HG03575 (cell line): ENCODE measurements at regions not wholly inside any gene's neighbourhood (a gene's known extent, or its start where the extent isn't known, plus 50 kb on each side); places are given as distances from the start of the nearest gene placed in this dataset.
"Not testable (repeated sequence)": the region's sequence is repeated elsewhere in the genome, so short reads cannot be mapped to it uniquely, and the experiment has no call there.

ENCODE experiments used
- ATAC-seq: cut with Tn5 transposase; IDR thresholded peaks from one replicate; pipeline ENCODE4 v1.9.1; 2021; ENCODE audit not compliant: unreplicated experiment, insufficient number of reproducible peaks, low FRiP score; ENCODE audit errors: extremely low read depth

DNA sequence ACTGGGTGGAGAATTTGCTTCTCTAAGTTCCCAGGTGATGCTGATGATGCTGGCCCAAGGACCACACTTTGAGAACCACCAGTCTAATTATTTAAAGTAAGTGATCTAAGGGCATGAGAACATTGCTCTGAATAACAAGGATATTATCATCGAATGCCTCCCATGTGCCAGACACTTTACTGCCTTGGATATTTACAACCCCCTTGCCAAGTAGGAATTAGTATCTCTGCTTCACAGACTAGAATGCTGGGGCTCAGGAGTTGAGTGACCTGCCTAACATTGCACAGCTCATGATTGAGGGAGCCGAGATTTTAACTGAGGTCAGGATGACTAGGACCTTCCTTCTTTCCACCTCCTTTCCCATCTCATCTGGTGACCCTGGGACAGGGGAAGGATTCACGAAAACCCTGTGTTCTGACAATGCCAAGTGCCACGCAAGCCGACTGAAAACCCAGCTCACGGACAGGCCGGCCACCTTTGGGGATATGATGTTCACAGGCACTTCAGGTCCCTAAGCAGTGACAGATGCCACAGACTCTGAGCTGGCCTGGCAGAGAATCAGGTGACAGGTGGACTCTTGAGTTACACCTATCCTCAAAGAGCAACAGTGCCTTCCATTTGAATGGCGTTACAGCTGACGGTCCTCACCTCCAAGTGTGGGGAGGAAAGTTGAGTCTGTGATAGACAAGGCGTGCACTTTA, 230.7 kb downstream of the TOMM20 start:
- ATAC-seq, result no peak

DNA sequence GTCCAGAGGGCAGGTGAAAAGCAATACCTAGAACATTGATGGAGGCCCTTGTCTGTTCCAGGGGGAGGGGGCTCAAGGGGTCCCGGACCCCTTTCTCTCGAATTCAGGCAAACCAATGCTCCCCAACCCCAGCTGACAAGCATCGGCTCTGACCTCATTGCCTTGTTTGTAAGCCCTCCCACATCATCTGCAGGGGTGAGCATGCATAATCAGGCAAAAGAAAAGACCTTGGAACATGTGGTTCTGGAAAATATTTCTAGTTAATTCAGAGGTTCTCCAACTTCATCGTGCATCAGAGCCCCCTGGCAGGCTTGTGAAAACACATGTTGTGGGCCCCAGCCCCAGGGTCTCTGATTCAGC, 231.3 kb downstream of the TOMM20 start:
- no peak for ATAC-seq

DNA sequence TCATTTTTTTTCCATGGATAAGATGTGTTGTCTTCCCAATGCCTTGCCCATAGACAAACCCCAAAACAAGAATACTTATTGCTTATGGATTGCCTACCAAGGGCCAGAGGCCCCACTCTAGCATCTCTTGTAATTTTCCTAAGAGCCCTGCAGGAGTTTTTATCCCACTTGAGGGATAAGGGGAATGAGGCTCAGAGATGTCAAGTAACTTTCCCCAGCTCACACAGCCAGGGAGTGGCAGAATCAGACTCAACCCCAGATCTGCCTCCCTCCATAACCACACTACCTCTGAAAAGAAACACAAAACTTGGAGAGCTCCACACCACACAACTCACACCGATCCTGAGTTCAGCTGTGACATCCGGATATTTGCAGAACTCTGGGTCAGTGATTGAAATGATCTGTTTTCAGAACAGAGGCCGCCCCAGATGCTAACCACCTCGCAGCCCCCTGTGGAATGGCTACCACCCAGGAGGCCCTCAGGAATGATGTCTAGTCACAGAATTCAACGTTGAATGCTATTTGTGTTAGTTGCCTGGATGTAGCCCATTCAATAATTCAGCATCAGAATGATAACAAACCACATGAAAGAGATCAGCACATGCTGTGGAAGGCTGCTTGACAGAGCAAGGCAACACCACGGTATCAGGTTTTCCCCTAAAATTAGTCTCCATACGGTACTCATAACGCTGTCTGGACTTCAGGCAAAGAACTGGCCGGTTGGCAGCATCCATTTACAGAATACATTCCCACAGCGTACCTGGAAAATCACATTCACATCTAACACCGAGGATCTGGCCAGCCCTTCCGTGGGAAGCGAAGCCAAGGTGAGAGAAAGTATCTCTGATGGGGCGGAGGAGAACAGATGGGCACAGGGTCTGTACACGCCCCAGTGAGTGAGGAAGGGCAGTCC, 231.9 kb downstream of the TOMM20 start:
- ATAC-seq, result no peak

DNA sequence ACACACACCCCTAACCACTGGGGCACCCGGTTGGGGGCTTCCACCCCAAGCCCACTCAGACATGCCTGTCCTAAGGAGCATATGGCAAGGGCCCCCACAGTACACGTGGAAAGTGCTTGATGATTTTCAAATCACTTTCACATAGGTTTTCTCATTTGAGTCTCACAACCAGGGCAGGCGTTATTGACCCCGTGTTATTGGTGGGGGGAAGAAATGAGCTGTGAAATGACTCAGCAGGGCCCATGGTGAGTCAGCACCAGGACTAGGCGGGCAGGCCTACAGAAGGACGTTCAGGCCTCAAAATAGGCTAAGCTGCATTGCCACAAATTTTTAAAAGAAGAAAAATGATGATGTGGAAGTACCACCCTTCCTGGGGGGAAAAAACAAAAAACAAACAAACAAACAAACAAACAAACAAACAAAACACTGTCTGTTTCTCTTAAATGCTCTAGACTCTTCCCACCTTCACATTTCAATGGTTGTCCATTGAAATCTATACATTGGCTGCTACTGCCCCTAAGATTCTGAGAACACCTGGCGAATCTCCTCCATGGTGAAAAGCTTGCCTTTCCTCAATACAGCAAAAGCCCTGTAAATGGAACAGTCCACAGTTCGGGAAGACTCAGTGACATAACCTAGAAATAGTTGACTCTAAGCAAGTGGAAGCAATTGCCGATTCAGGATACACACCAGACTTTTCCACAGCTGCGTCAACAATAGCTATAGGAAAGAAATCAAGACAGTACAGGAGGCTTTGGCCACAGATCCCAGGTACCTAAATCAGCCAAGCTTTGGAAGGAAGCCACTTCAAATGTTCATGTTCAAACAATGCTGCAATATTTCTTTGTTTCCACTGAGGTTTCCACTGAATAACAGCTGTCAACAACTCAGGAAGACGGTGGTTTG, 234.7 kb downstream of the TOMM20 start:
- ATAC-seq, result no peak

DNA sequence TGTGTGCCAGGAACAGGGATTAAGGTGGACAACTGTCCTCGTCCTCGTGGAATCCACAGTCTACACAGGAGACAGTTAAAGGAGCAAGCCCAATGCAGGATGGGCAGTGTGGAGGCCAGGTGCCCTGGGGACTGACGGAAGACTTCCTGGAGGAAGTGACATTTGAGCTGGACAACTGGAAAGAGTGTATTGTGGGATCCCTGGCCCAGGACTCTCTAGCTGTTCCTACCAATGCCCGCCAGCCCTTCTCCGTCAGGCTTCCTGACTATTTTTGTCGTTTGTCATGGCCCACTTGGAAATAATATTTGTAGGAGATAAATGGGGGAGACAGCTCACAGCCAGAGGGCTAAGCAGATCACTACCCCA, 235.3 kb downstream of the TOMM20 start:
- no peak for ATAC-seq

DNA sequence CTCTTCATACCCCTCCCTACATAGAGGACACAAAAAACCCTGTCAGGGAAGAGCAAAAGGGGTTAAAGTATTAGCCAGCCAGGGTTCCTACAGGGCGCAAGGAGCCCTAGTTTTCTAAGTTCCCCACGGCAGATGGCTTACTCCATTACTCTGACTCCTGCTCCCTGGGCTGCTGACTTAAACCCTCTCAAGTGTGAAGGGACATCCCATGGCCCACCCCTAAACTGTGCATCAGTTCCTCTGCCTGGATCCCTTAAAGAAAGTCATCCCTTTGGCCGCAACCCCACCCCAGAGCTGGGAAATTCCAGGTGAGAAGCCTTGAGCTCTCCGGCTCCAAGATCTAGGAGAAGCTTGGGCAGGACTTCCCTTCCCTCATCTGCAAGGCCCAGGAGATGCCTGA, 236.0 kb downstream of the TOMM20 start:
- ATAC-seq, result no peak

DNA sequence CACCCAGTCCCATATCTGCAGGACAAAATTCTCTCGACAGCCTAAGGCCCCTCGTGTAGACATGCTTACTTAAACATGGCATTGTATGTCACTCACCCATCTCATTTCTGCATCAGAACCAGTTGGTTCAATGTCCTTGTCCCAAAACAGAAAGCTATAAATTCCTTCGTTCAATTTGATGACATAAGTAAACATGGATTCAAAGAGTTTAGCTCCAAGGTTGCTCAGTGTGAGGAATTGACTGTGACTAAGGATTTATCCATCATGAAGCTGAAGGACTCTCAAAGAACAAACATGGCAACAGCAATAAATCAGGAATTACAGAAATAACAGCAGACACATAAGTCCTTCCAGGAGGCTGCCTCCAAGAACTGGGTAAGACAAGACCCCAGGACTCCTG, 237.2 kb downstream of the TOMM20 start:
- ATAC-seq, result no peak

DNA sequence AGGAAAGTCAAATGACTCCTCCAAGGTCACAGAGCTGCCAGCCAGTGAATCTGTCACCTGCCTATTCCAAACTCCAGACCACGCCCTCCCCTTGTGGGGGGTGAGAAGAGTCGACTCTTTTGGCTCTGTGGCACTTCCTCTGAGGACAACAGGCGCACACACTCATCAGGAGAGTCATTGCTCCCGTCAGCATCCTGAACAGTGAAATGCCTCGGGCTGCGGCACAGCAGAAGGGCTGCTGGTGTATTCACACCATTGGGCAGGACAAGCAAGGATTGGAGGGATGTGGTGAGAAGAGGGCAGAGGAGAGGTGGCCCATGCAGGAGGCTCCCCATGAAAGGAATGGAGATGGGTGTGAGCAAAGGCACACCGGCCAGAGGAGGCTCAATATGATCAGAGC, 239.0 kb downstream of the TOMM20 start:
- no peak for ATAC-seq

DNA sequence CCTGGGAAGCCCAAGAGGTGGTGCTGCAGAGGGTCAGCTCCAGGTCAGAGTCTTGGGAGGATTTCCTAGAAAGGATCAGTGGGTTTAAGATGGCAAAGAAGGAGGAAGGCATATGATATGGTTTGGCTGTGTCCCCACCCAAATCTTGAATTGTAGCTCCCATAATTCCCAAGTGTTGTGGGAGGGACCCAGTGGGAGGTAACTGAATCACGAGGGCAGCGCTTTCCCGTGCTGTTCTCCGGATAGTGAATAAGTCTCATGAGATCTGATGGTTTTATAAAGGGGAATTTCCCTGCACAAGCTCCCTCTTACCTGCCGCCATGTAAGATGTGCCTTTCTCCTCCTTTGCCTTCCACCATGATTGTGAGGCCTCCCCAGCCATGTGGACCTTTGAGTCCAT, 240.4 kb downstream of the TOMM20 start:
- ATAC-seq, result not testable (repeated sequence)

DNA sequence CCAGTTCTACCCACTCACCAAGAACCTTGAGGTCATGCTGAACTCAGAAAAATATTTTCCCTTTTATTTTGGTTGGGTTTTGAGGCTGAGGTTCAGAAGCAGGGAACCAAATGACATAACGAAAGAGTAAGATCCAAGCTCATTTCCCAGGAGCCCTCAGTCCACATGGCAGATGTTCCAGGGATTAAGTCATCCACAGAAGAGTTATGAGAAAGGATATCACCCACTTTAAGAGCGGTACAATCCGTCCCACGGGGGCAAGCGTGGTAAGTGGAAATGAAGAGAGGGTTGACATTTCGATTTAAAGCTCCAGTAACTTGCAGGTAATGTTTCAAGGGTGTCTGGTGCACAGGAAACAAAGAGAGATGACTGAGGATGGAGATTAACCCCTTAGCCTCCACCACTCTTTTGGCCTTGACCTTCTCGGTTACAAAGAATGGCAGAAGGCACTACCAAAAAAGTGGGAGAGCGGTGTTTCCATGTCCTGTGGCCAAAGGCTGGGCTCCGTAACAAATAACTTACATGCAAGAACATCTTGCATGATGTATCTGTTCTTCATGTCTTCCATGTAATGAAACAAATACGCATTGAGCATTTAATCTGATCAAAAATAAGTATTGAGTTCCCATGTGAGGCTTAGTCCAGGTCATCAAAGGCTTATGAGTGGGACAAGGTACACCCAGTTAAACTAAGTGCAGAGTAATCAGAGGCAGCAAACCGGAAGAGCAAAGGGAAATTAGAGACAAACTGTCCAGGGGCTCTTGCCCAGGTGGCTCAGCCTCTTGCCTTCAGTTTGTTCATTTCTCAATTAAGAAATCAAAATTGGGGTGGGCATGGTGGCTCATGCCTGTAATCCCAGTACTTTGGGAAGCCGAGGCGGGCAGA, 241.4 kb downstream of the TOMM20 start:
- no peak for ATAC-seq

DNA sequence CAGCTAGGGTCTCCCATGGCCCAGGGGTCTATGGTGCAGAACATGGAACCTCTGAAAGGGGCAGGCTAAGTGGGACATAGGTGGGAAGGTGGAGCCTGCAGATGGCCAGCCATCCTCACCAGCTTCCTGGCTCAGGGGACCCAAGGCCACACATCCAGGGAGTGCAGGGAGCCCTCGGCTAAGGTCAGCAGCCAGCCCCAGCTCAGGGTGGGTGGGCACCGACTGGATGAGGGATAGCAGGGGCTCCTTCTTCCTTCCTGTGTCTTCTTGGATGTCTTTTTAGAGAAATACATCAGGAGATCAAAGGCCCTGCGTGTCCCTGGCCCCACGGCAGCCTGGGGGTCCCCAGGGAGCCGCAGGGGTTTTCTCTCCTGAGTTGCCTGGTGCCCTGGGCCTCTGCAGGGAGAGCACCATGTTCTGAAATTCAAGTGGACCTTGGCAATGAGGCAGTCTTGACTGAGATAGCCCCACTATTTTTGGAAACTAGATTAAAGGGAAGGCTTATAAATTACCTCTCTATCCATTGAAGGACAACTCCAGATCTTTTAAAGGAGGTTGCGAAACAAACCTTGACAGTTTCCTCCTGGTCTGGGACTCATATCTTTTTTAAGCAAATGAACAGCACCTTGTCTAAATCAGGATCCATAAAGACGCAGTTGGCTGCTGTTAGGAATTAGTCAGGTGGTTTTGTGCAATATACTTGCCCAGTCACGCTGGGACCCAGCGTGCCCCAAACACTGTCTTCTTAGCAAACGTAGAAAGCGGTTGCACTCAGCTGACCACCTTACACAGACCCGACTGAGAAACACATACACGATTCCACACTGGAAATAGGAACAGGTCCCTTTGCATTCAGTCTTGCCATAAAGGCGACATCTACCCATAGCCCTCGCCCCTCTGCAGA, 242.3 kb downstream of the TOMM20 start:
- ATAC-seq, result no peak

DNA sequence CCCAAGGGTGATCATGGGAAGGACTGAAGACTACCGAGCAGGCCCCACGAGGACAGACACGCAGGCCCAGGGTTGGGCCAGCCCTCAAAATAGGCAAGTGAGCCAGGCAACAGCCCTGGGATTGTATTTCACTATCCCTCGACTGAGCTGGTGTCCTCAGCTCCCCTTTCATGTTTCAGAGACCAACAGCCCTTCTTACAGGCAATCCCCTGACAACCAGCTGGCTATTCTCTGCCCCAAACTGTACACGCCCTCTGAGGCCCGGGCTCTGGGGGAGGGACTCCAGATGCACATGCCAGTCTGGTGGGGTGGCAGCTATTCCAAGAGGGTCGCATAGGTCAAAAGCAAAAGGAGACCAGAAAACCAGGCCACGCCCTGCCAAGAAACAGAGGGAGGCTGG, 243.0 kb downstream of the TOMM20 start:
- ATAC-seq, result no peak

DNA sequence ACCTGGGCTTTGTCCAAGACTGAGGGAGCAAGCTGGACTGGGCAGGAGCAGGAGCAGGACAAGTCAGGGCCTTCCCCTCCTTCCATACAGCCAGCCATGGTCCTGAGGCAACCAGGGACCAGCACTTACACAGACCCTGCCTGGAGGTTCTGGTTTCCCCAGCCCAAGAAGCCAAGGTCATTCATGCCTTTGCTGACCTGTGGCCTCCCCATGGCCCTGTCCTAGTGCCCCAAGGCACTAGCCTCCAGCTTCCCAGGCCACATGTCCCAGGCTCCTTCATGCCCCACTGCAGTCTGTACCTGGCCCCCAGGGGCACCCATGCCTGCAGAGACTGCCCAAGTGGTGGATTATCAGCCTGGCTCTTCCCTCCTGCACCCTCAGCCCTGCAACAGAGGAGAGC, 243.9 kb downstream of the TOMM20 start:
- no peak for ATAC-seq

DNA sequence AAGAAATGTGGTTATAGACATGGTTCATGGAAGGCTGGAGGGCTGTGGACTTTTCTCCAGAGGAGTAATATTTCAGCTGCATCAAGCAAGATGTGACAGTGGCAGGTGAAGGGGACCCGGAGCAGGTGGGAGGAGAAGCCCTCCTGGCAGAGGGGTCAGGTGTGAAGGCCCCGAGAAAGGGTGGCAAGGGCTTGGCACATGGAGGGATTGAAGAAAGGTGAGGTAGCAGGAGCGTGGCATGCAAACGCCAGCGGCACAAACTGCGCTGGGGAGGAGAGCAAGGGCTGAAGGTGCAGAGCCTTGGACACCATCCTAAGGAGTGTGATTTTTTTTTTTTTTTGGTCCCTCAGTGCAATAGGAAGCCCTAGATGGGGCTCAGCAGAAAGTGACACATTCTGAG, 244.6 kb downstream of the TOMM20 start:
- no peak for ATAC-seq

DNA sequence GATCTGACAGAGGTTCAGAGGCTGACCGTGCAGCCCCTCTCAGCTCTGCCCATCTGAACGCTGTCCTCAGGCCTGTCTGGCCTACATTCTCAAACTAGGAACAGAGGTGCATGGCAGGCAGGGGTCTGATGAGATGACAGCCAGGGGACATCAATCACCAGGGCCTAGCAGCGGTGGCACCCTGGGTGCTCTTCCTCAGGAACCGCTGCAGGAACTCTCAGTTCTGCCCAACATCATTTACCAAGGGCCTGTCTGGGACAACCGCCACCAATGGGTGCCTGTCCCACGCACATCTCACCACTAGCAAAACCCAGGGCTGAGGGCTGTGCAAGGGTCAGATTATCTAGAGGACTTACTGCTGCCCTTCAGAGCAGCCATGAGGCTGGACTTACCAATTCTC, 245.7 kb downstream of the TOMM20 start:
- ATAC-seq, result no peak

DNA sequence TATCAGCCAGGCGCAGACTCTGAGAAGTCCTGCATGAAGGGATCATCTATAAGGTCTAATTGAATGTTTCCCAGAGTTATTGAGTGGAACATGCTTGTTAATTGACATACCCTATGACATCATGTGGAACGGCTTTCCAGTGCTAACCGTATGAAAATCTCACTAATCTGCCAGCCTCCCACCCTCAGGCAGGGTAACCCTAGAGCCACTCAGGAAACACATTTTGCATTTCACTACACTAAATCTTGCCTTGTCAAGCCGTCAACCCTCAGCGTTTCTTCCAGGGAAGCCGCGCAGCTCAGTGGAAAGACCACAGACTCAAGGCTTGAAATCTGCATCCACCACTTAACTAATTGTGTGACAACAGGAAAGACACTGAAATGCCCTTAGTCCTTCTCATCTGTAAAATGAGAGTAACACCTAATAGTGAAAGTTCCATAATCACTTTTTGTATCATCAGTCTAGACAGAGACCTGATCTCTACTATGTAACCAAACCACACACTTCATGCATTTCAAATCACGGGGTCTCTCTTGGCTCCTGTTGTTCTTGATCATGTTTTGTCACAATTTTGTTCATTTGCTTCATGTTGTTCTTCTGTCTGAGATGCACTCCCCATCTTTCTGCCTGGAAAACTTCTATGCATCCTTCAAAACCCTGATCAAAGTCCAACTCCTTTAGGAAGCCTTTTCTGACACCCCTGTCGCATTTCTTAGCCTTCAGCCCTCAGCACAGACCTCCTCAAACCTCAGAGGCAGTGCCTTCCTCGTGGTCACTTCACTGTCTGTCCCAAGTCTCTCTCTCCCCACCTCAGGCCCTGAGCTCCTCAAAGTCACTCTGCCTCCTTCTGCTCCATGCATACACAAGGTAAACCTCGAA, 246.5 kb downstream of the TOMM20 start:
- ATAC-seq, result peak; percentile 77
